Aorta (tissue), 5 donors: ENCODE measurements at regions not wholly inside any gene's neighbourhood (a gene's known extent, or its start where the extent isn't known, plus 50 kb on each side); places are given as distances from the start of the nearest gene placed in this dataset.

Experiments used
- ATAC-seq: fragments of 200-7000 bp; cut with Tn5 transposase; one replicate; pipeline ENCODE4 v1.9.1; 2022; ENCODE audit warnings: moderate library complexity; ENCODE audit not compliant: low FRiP score
- DNase-seq, 2 donors: peaks; one replicate each; pipeline ENCODE4 v3.0.0-alpha.2; 2020
- H3K27ac ChIP-seq, 2 donors: one replicate each; pipeline ENCODE4 v1.5.1; 2013; ENCODE audit warnings: low read length in 2 of 2, mild to moderate bottlenecking in 2 of 2, moderate library complexity in 2 of 2, control low read depth in 1 of 2, inconsistent platforms in 1 of 2, low read depth in 1 of 2
- H3K27me3 ChIP-seq, 2 donors: one replicate each; pipeline ENCODE4 v1.6.1; 2013; ENCODE audit warnings: control low read depth in 1 of 2, low read length in 1 of 2, mild to moderate bottlenecking in 1 of 2, moderate library complexity in 1 of 2; ENCODE audit not compliant: insufficient read depth in 2 of 2, control insufficient read depth in 1 of 2
- H3K36me3 ChIP-seq, 2 donors: one replicate each; pipeline ENCODE4 v1.6.1; 2013; ENCODE audit warnings: control low read depth in 1 of 2, low read length in 1 of 2, mild to moderate bottlenecking in 1 of 2; ENCODE audit not compliant: insufficient read depth in 2 of 2, control insufficient read depth in 1 of 2
- H3K4me1 ChIP-seq, 2 donors: one replicate each; pipeline ENCODE4 v1.6.1; 2013; ENCODE audit warnings: low read length in 2 of 2, control low read depth in 1 of 2, mild to moderate bottlenecking in 1 of 2, moderate library complexity in 1 of 2; ENCODE audit not compliant: insufficient read depth in 2 of 2, control insufficient read depth in 1 of 2
- H3K4me3 ChIP-seq, 2 donors: one replicate each; pipeline ENCODE4 v1.5.1; 2013; ENCODE audit warnings: low read length in 2 of 2, control low read depth in 1 of 2, mild to moderate bottlenecking in 1 of 2
- H3K9me3 ChIP-seq: one replicate; pipeline ENCODE4 v1.6.1; 2013; ENCODE audit warnings: mild to moderate bottlenecking, low read length; ENCODE audit not compliant: control insufficient read depth
- WGBS, 2 donors: extraction: QIAGEN DNeasy Blood & Tissue Kit; methylation state at CpG; one replicate each; pipeline ENCODE4 v1.1.7; 2013; 5-methylcytosine and 5-hydroxymethylcytosine counted together
- intact Hi-C, 2 donors: fragments of 100-400 bp; cut with DNase I; formaldehyde crosslinking; loops; one replicate each; pipeline versions ENCODE4 v1.14.2 to v1.15.0; 2022
- donor health status: healthy with polysubstance abuse.
- donor health status: Bipolar disorder and iron deficiency.
- donor health status: DM: no; HTN: no; CAD: no.
- donor health status: DM: no; HTN: no; CAD: no.
- donor health status: DM: yes; HTN: yes; CAD: no.

- H3K9me3 ChIP-seq: no peaks in the 10 kb centered on the region
- H3K27me3 ChIP-seq: no peaks in the 10 kb centered on the region
- no peak for DNase-seq
- no peak for ATAC-seq
- WGBS, 2 donors: 93 to 97% methylated on average over 3 of the region's 3 CpGs
- no peaks in the 10 kb centered on the region for H3K4me1 ChIP-seq
- intact Hi-C loops: no loop called here
- H3K4me3 ChIP-seq: no peak overlapping the region
- no peaks in the 10 kb centered on the region for H3K36me3 ChIP-seq
- H3K27ac ChIP-seq: no peak overlapping the region
Observed at GRCh38 chr20:4524307-4524706, 161.9 kb upstream of the PRNP start.

- H3K9me3 ChIP-seq: no peaks in the 10 kb centered on the region
- intact Hi-C loops: no loop called here
Observed at GRCh38 chr20:4522310-4522709, 163.9 kb upstream of the PRNP start.

DNA sequence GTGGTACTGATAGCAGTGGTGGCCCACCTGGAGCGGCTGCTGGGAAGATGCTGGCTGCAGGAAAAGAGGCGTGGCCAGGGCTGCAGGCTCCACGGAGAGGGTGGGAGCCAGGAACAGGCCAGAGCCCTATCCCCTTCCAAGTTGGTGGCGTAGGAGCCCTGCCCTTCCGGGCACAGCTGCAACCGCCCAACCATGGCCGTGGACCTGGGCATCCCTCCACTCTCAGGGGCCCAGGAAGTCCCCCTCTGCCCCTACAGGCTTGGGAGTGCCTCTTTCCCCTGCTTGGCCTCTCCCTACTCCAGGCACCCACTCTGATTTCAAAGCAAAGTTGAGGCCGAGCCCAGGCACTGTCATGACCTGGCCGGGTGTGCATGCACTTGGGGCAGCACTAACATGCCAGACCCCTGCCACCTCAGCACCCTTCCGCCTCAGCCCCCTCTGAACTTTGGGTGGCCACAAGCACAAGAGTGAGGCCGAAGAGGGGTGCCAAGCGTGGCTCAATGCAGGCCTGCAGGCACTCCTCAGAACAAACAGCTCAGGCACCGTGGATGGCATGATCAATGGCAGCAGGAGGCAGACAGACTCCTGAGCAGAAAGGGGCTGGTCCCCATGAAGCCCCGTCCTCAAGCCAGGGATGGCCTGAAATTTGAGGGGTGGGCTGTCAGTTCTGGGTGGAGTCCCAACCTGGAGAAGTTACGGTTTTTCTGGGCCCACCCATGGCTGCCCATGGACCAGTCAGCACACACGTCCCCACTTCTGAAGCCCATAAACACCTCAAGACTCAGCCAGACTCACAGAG lies 164.9 kb upstream of the PRNP start:
- no peak overlapping the region for H3K4me3 ChIP-seq
- H3K27ac ChIP-seq: no peak overlapping the region
- H3K27me3 ChIP-seq: no peaks in the 10 kb centered on the region
- ATAC-seq: peak; percentile 46
- no peak for DNase-seq
- H3K4me1 ChIP-seq: no peaks in the 10 kb centered on the region
- H3K36me3 ChIP-seq: no peaks in the 10 kb centered on the region
- intact Hi-C loops: no loop called here
- H3K9me3 ChIP-seq: no peaks in the 10 kb centered on the region
- 88 to 89% methylated on average over 16 of the region's 16 CpGs for WGBS, 2 donors

More at GRCh38 chr20:4522310-4522709, 163.9 kb upstream of the PRNP start:
- no peak for ATAC-seq
- DNase-seq: no peak
- Histone ChIP-seq H3K4me1 (no peaks in the 10 kb centered on the region), H3K27me3 (no peaks in the 10 kb centered on the region), H3K36me3 (no peaks in the 10 kb centered on the region), H3K27ac (no peak overlapping the region), H3K4me3 (no peak overlapping the region)
- WGBS, 2 donors: 91 to 92% methylated on average over 8 of the region's 8 CpGs

GRCh38 chr20:4519534-4519933 lies 166.7 kb upstream of the PRNP start:
- 18 to 22% methylated on average over 2 of the region's 2 CpGs for WGBS, 2 donors
- DNase-seq: no peak

GRCh38 chr20:4516876-4517275 lies 169.4 kb upstream of the PRNP start:
- Histone ChIP-seq H3K4me3 (no peak overlapping the region), H3K36me3 (no peaks in the 10 kb centered on the region), H3K27me3 (no peaks in the 10 kb centered on the region), H3K27ac (no peak overlapping the region), H3K4me1 (no peaks in the 10 kb centered on the region), H3K9me3 (no peaks in the 10 kb centered on the region)
- intact Hi-C loops: loop anchor here in 1 of 2 donors (10.0 kb wide), 1 partner anchor 72 kb away; no protein-coding TSS in a partner anchor
- ATAC-seq (no peak), DNase-seq (no peak)
- WGBS, 2 donors: 31 to 35% methylated on average over 1 of the region's 1 CpG

More at GRCh38 chr20:4519534-4519933, 166.7 kb upstream of the PRNP start:
- intact Hi-C loops: loop anchor here in 1 of 2 donors (10.0 kb wide), 1 partner anchor 75 kb away; no protein-coding TSS in a partner anchor
- Histone ChIP-seq H3K36me3 (no peaks in the 10 kb centered on the region), H3K4me1 (no peaks in the 10 kb centered on the region), H3K4me3 (no peak overlapping the region), H3K27ac (no peak overlapping the region), H3K27me3 (no peaks in the 10 kb centered on the region), H3K9me3 (no peaks in the 10 kb centered on the region)
- ATAC-seq: peak; percentile 70

- H3K9me3 ChIP-seq: no peaks in the 10 kb centered on the region
- no peak overlapping the region for H3K27ac ChIP-seq
- no peak overlapping the region for H3K4me3 ChIP-seq
- intact Hi-C loops: loop anchor here in 1 of 2 donors (10.0 kb wide), 1 partner anchor 69 kb away; no protein-coding TSS in a partner anchor
- no peak for ATAC-seq
- DNase-seq: no peak
- H3K27me3 ChIP-seq: no peaks in the 10 kb centered on the region
- H3K4me1 ChIP-seq: no peaks in the 10 kb centered on the region
- no peaks in the 10 kb centered on the region for H3K36me3 ChIP-seq
Observed at GRCh38 chr20:4513720-4514119, 172.5 kb upstream of the PRNP start.

- no peaks in the 10 kb centered on the region for H3K27me3 ChIP-seq
- H3K4me3 ChIP-seq: no peak overlapping the region
- no peaks in the 10 kb centered on the region for H3K36me3 ChIP-seq
- ATAC-seq (no peak), DNase-seq (no peak)
- H3K4me1 ChIP-seq: no peaks in the 10 kb centered on the region
- WGBS, 2 donors: 41 to 42% methylated on average over 3 of the region's 3 CpGs
- no peak overlapping the region for H3K27ac ChIP-seq
- H3K9me3 ChIP-seq: no peaks in the 10 kb centered on the region
- intact Hi-C loops: loop anchor here in 1 of 2 donors (10.0 kb wide), 1 partner anchor 68 kb away; no protein-coding TSS in a partner anchor
Observed at GRCh38 chr20:4512891-4513550, 173.2 kb upstream of the PRNP start.

DNA sequence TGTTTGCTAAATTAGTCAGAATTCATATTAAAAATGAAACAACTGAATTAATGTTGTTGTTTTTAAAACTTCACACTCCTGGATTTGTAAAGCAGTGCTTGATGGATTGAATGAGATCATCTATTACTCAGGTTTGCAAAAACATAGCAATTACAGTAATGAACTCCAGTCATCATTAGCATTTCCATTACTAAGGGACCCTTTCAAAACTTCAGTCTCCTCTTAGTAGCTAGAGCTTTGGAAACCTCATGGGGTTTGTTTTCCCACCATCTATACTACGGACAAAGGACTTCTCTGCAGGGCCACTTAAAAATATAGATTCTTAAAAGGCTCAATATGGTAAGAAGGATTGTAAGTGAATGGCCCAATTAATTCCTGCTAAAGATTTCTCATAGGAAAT lies 174.5 kb upstream of the PRNP start:
- 90% methylated on average over 1 of the region's 1 CpG for WGBS, 2 donors
- intact Hi-C loops: loop anchor here in 1 of 2 donors (10.0 kb wide), 1 partner anchor 67 kb away; no protein-coding TSS in a partner anchor
- peaks cover 0 to 5% of the 10 kb centered on the region in 2 donors for H3K4me1 ChIP-seq
- ATAC-seq: no peak
- H3K9me3 ChIP-seq: no peaks in the 10 kb centered on the region
- DNase-seq: no peak
- no peaks in the 10 kb centered on the region for H3K27me3 ChIP-seq
- H3K4me3 ChIP-seq: no peak overlapping the region
- no peaks in the 10 kb centered on the region for H3K36me3 ChIP-seq
- H3K27ac ChIP-seq: no peak overlapping the region
